Body of pancreas (tissue), 4 donors: ENCODE measurements at regions not wholly inside any gene's neighbourhood (a gene's known extent, or its start where the extent isn't known, plus 50 kb on each side); places are given as distances from the start of the nearest gene placed in this dataset.

Experiments used
- CTCF ChIP-seq, 7 experiments: fragments of 450-650 bp in 4 of 7; fragments of 200-600 bp in 3 of 7; sonication (generic) in 3 of 7; IDR thresholded peaks; one replicate each; pipeline ENCODE4 v1.5.1; 2016 to 2019; ENCODE audit warnings: antibody characterized with exemption in 7 of 7
- POLR2A ChIP-seq, 3 donors: fragments of 450-650 bp; IDR thresholded peaks; one replicate each; pipeline ENCODE4 v1.6.1; 2016; ENCODE audit warnings: antibody characterized with exemption in 3 of 3, mild to moderate bottlenecking in 2 of 3

GRCh38 chr6:113442040-113442439, 415.1 kb upstream of the MARCKS start:
- no peak for TF ChIP-seq CTCF (IDR thresholded peaks at IDR 0.05)
- no peak for TF ChIP-seq POLR2A (IDR thresholded peaks at IDR 0.05)
